Psoas muscle (tissue), 7 donors: ENCODE measurements at regions not wholly inside any gene's neighbourhood (a gene's known extent, or its start where the extent isn't known, plus 50 kb on each side); places are given as distances from the start of the nearest gene placed in this dataset.

Experiments used
- ATAC-seq, 4 donors: fragments of 200-7000 bp; cut with Tn5 transposase; one replicate each; pipeline ENCODE4 v1.9.1; 2020; ENCODE audit warnings: moderate library complexity in 3 of 4, mild to moderate bottlenecking in 2 of 4
- DNase-seq, 2 donors: peaks; one replicate each; pipeline ENCODE4 v3.0.0-alpha.2; 2020
- H3K27ac ChIP-seq: fragments of 200-600 bp; one replicate; pipeline ENCODE4 v1.8.0; 2022
- H3K27me3 ChIP-seq, 3 donors: fragments of 200-600 bp in 1 of 3; one replicate each; pipeline versions ENCODE4 v1.6.1 to v1.8.0; 2013 to 2022; ENCODE audit warnings: low read length in 2 of 3, mild to moderate bottlenecking in 2 of 3, moderate library complexity in 1 of 3; ENCODE audit not compliant: insufficient read depth in 3 of 3
- H3K36me3 ChIP-seq, 2 donors: fragments of 200-600 bp in 1 of 2; one replicate each; pipeline versions ENCODE4 v1.6.1 to v1.8.0; 2013 to 2022; ENCODE audit warnings: low read depth in 1 of 2, mild to moderate bottlenecking in 1 of 2, moderate library complexity in 1 of 2; ENCODE audit not compliant: insufficient read depth in 1 of 2
- H3K4me1 ChIP-seq: fragments of 200-600 bp; one replicate; pipeline ENCODE4 v1.8.0; 2022
- H3K4me3 ChIP-seq: fragments of 200-600 bp; one replicate; pipeline ENCODE4 v1.8.0; 2022; ENCODE audit warnings: mild to moderate bottlenecking
- H3K9me3 ChIP-seq: fragments of 200-600 bp; one replicate; pipeline ENCODE4 v1.8.0; 2022
- CTCF ChIP-seq: fragments of 200-600 bp; IDR thresholded peaks from one replicate; pipeline ENCODE4 v1.8.0; 2022; ENCODE audit warnings: antibody characterized with exemption
- WGBS, 3 donors: extraction: QIAGEN DNeasy Blood & Tissue Kit; methylation state at CpG; one replicate each; pipeline versions ENCODE4 v1.1.6 to v1.1.7; 2013; 5-methylcytosine and 5-hydroxymethylcytosine counted together
- intact Hi-C, 2 donors: fragments of 100-400 bp; cut with DNase I; formaldehyde crosslinking; loops; one replicate each; pipeline versions ENCODE4 v1.11.0 to v1.14.2; 2022
- donor health status: healthy with polysubstance abuse.
- donor health status: DM: no; HTN: no; CAD: no; lungs with moderate emphysema.
- donor health status: Bipolar disorder and iron deficiency.
- donor health status: healthy.
- donor health status: DM: yes; HTN: yes; CAD: no.
- donor health status: DM: no; HTN: no; CAD: no.
- donor health status: DM: yes; HTN: yes; CAD: no.

- intact Hi-C loops, result no loop called here
- 88 to 98% (median 97%) methylated on average over 2 of the region's 2 CpGs for WGBS, 3 donors
- Histone ChIP-seq H3K27me3 (no peaks in the 10 kb centered on the region), H3K9me3 (peaks cover 9% of the 10 kb centered on the region), H3K4me3 (no peak overlapping the region), H3K36me3 (no peaks in the 10 kb centered on the region), H3K27ac (no peak overlapping the region), H3K4me1 (no peaks in the 10 kb centered on the region)
- DNase-seq, result no peak
- TF ChIP-seq CTCF, result no peak
- ATAC-seq, result no peak
Observed at GRCh38 chr1:214117780-214118179, 130.0 kb downstream of the PROX1 start.

- intact Hi-C loops, result loop anchor here in 1 of 2 donors (5.0 to 10.0 kb wide), 3 partner anchors 135 to 875 kb away; partner anchors contain the start of gene PROX1
- TF ChIP-seq CTCF, result no peak
- no peak overlapping the region for H3K27ac ChIP-seq
- ATAC-seq, result no peak
- H3K9me3 ChIP-seq, result peaks cover 9% of the 10 kb centered on the region
- H3K4me1 ChIP-seq, result no peaks in the 10 kb centered on the region
- 42 to 54% (median 43%) methylated on average over 4 of the region's 4 CpGs for WGBS, 3 donors
- no peaks in the 10 kb centered on the region for H3K27me3 ChIP-seq
- H3K36me3 ChIP-seq, result no peaks in the 10 kb centered on the region
- DNase-seq, result no peak
- H3K4me3 ChIP-seq, result no peak overlapping the region
Observed at GRCh38 chr1:214120191-214120590, 132.4 kb downstream of the PROX1 start.

GRCh38 chr1:214120951-214121350 is 133.2 kb downstream of the PROX1 start:
- Histone ChIP-seq H3K27ac (no peak overlapping the region), H3K36me3 (no peaks in the 10 kb centered on the region), H3K4me1 (no peaks in the 10 kb centered on the region), H3K4me3 (no peak overlapping the region), H3K9me3 (peaks cover 9% of the 10 kb centered on the region), H3K27me3 (no peaks in the 10 kb centered on the region)
- TF ChIP-seq CTCF, result no peak
- WGBS, 3 donors, result 78 to 86% (median 81%) methylated on average over 6 of the region's 6 CpGs
- intact Hi-C loops, result loop anchor here in 1 of 2 donors (5.0 to 10.0 kb wide), 3 partner anchors 136 to 876 kb away; partner anchors contain the start of gene PROX1
- DNase-seq (no peak), ATAC-seq (no peak)

GRCh38 chr1:214122110-214122509 is 134.3 kb downstream of the PROX1 start:
- no peaks in the 10 kb centered on the region for H3K27me3 ChIP-seq
- WGBS, 3 donors, result 96 to 98% (median 96%) methylated on average over 6 of the region's 6 CpGs
- no peak overlapping the region for H3K27ac ChIP-seq
- no peak for TF ChIP-seq CTCF
- intact Hi-C loops, result loop anchor here in 1 of 2 donors (5.0 to 10.0 kb wide), 3 partner anchors 137 to 877 kb away; partner anchors contain the start of gene PROX1
- peaks cover 9% of the 10 kb centered on the region for H3K9me3 ChIP-seq
- H3K4me3 ChIP-seq, result no peak overlapping the region
- DNase-seq, result no peak
- ATAC-seq, result no peak
- no peaks in the 10 kb centered on the region for H3K4me1 ChIP-seq
- no peaks in the 10 kb centered on the region for H3K36me3 ChIP-seq
